ENCODE measurements at regions not wholly inside any gene's neighbourhood (a gene's known extent, or its start where the extent isn't known, plus 50 kb on each side); places are given as distances from the start of the nearest gene placed in this dataset.

- Histone ChIP-seq H4K91ac (ENCODE audit: insufficient read depth, low read depth, low read length) (no peak overlapping the region), H4K20me1 (ENCODE audit: insufficient read depth, low read length) (no peaks in the 10 kb centered on the region), H3K14ac (replicated peaks; ENCODE audit: low read depth, low read length) (no peak overlapping the region), H3K36me3 (ENCODE audit: control insufficient read depth, insufficient read depth, low read length) (no peaks in the 10 kb centered on the region), H4K8ac (ENCODE audit: low read depth in 2 of 2, low read length in 2 of 2) (no peak overlapping the region), H3K79me1 (ENCODE audit: low read depth in 1 of 2, low read length in 2 of 2) (no peaks in the 10 kb centered on the region), H4K5ac (ENCODE audit: low read depth, low read length) (no peak overlapping the region), H3K9me3 (ENCODE audit: control insufficient read depth, insufficient read depth, low read length) (no peaks in the 10 kb centered on the region), H3K27me3 (ENCODE audit: control insufficient read depth, insufficient read depth, low read length) (no peaks in the 10 kb centered on the region), H2AFZ (replicated peaks; ENCODE audit: low read length, poor library complexity) (peak overlapping the region; percentile 73), H3K56ac (ENCODE audit: extremely low read depth, insufficient read depth, low read length) (no peak overlapping the region), H2AK9ac (replicated peaks; ENCODE audit: low read depth, low read length, poor library complexity) (no peak overlapping the region), H2BK15ac (ENCODE audit: low read depth, low read length) (no peak overlapping the region; the same call in 2 of the 3 replicates), H3K4me2 (ENCODE audit: low read depth, low read length) (peak overlapping the region; percentile 19; the same call in 1 of the 2 replicates), H2BK5ac (ENCODE audit: low read depth, low read length, poor library complexity, severe bottlenecking) (no peak overlapping the region), H3K9me1 (ENCODE audit: insufficient read depth, low read length) (no peaks in the 10 kb centered on the region), H3K23ac (ENCODE audit: low read depth, low read length) (no peak overlapping the region), H2BK120ac (ENCODE audit: low read depth, low read length) (0 out of 2 replicates have a peak overlapping the region, but pooled peaks have one; percentile 35), H3K27ac (ENCODE audit: insufficient read depth, low read length) (no peak overlapping the region), H3K9ac (ENCODE audit: low read depth, low read length) (no peak overlapping the region), H3K4ac (ENCODE audit: low read depth, low read length) (no peak overlapping the region), H3K4me1 (ENCODE audit: control insufficient read depth, insufficient read depth, low read length) (0 out of 2 replicates have a peak, but pooled peaks cover 2% of the 10 kb centered on the region), H3K4me3 (ENCODE audit: insufficient read depth, low read depth, low read length) (no peak overlapping the region), H2AK5ac (ENCODE audit: low read depth, low read length) (no peak overlapping the region), H2BK20ac (ENCODE audit: low read depth, low read length) (no peak overlapping the region), H3K18ac (ENCODE audit: low read depth, low read length) (no peak overlapping the region)
- in situ Hi-C loops (cut with MboI; ENCODE audit: low sequenced_read_pairs) (loop anchor here (5.0 to 10.0 kb wide), 6 partner anchors 859 to 1769 kb away; partner anchors contain the start of genes ITPRID2 and UBE2E3), dilution Hi-C loops (cut with HindIII; ENCODE audit: low sequenced_read_pairs, unreplicated experiment) (no loop called here), intact Hi-C loops (cut with micrococcal nuclease) (loop anchor here (1.0 to 10.0 kb wide), 5 partner anchors 117 to 1769 kb away; partner anchors contain the start of genes ITGA4, ITPRID2 and UBE2E3)
- DNase-seq (peak; percentile 96), ATAC-seq (ENCODE audit: low read depth) (peak; percentile 97)
- no TSS peak for BruUV-seq (replicated peaks)
- POLR2A ChIA-PET (ENCODE audit: unreplicated experiment) = no interaction called here
- CTCF ChIA-PET = interaction anchor here (0.6 to 1.5 kb wide), 15 partner anchors 11 to 1609 kb away, joined by 3 to 12 read pairs (median 3); partner anchors contain the start of gene UBE2E3
- 52% methylated on average over 2 of the region's 13 CpGs; no CpG with 5 or more reads in 1 of the 2 experiments for WGBS, 2 experiments (ENCODE audit: extremely low coverage in 2 of 2, insufficient read length in 1 of 2)
- TF ChIP-seq POLR2A (IDR thresholded peaks at IDR 0.05; ENCODE audit: low read depth, low read length) = peak; percentile 40; the same call in 1 of the 2 replicates
- peak; percentile 24; the same call in 1 of the 2 replicates for TF ChIP-seq FOS (IDR thresholded peaks at IDR 0.05; ENCODE audit: low read depth, low read length)
- TF ChIP-seq BHLHE40 (IDR thresholded peaks at IDR 0.05; ENCODE audit: low read depth, low read length) = no peak
- no peak for TF ChIP-seq MAFK (IDR thresholded peaks at IDR 0.05; ENCODE audit: low read depth, low read length)
- peak; percentile 89 for TF ChIP-seq CTCF (conservative IDR thresholded peaks at IDR 0.05; ENCODE audit: low read depth, low read length)
- TF ChIP-seq SMC3 (IDR thresholded peaks at IDR 0.05; ENCODE audit: low read depth, low read length) = peak; percentile 90
- TF ChIP-seq RAD21 (IDR thresholded peaks at IDR 0.05; ENCODE audit: low read length) = peak; percentile 91
Observed at GRCh38 chr2:180125245-180125962, 118.3 kb upstream of the CWC22 start.
